ENCODE measurements at regions not wholly inside any gene's neighbourhood (a gene's known extent, or its start where the extent isn't known, plus 50 kb on each side); places are given as distances from the start of the nearest gene placed in this dataset.

- H3K9me3 Mint-ChIP-seq = no peaks in the 10 kb centered on the region
- H3K27ac Mint-ChIP-seq = no peak overlapping the region
- H3K27me3 Mint-ChIP-seq (ENCODE audit: low read depth) = peaks cover 21% of the 10 kb centered on the region
- DNase-seq (ENCODE audit: low spot score) = no peak
- peaks cover 3% of the 10 kb centered on the region for H3K4me1 Mint-ChIP-seq (ENCODE audit: low read depth)
- H3K4me3 Mint-ChIP-seq = no peak overlapping the region
- no peaks in the 10 kb centered on the region for H3K36me3 Mint-ChIP-seq (ENCODE audit: low read depth)
These were observed 269.4 kb downstream of the TLE3 start for GRCh38 chr15:69828181-69828828.

- Mint-ChIP-seq H3K4me1 (ENCODE audit: low read depth) (peaks cover 3% of the 10 kb centered on the region), H3K27ac (no peak overlapping the region), H3K9me3 (no peaks in the 10 kb centered on the region), H3K36me3 (ENCODE audit: low read depth) (no peaks in the 10 kb centered on the region), H3K4me3 (no peak overlapping the region), H3K27me3 (ENCODE audit: low read depth) (peaks cover 22% of the 10 kb centered on the region)
- no peak for DNase-seq (ENCODE audit: low spot score)
These were observed 267.7 kb downstream of the TLE3 start for GRCh38 chr15:69829974-69830373.

GRCh38 chr15:69830430-69830829, 267.3 kb downstream of the TLE3 start:
- Mint-ChIP-seq H3K36me3 (ENCODE audit: low read depth) (no peaks in the 10 kb centered on the region), H3K9me3 (no peaks in the 10 kb centered on the region), H3K4me3 (no peak overlapping the region), H3K27ac (no peak overlapping the region), H3K27me3 (ENCODE audit: low read depth) (peaks cover 17% of the 10 kb centered on the region), H3K4me1 (ENCODE audit: low read depth) (peaks cover 3% of the 10 kb centered on the region)
- no peak for DNase-seq (ENCODE audit: low spot score)

- DNase-seq (ENCODE audit: low spot score) = no peak
- peaks cover 3% of the 10 kb centered on the region for H3K4me1 Mint-ChIP-seq (ENCODE audit: low read depth)
- no peaks in the 10 kb centered on the region for H3K9me3 Mint-ChIP-seq
- H3K27me3 Mint-ChIP-seq (ENCODE audit: low read depth) = peaks cover 19% of the 10 kb centered on the region
- H3K27ac Mint-ChIP-seq = no peak overlapping the region
- H3K36me3 Mint-ChIP-seq (ENCODE audit: low read depth) = no peaks in the 10 kb centered on the region
- H3K4me3 Mint-ChIP-seq = no peak overlapping the region
These were observed 266.8 kb downstream of the TLE3 start for GRCh38 chr15:69830876-69831275.

GRCh38 chr15:69834267-69834666, 263.4 kb downstream of the TLE3 start:
- H3K36me3 Mint-ChIP-seq (ENCODE audit: low read depth) = no peaks in the 10 kb centered on the region
- H3K4me1 Mint-ChIP-seq (ENCODE audit: low read depth) = peaks cover 1% of the 10 kb centered on the region
- no peaks in the 10 kb centered on the region for H3K9me3 Mint-ChIP-seq
- no peak overlapping the region for H3K27ac Mint-ChIP-seq
- DNase-seq (ENCODE audit: low spot score) = no peak
- H3K27me3 Mint-ChIP-seq (ENCODE audit: low read depth) = peaks cover 10% of the 10 kb centered on the region
- H3K4me3 Mint-ChIP-seq = no peak overlapping the region

GRCh38 chr15:69834761-69835160, 263.0 kb downstream of the TLE3 start:
- no peak overlapping the region for H3K27ac Mint-ChIP-seq
- DNase-seq (ENCODE audit: low spot score) = no peak
- no peak overlapping the region for H3K4me3 Mint-ChIP-seq
- H3K36me3 Mint-ChIP-seq (ENCODE audit: low read depth) = no peaks in the 10 kb centered on the region
- no peaks in the 10 kb centered on the region for H3K9me3 Mint-ChIP-seq
- peaks cover 1% of the 10 kb centered on the region for H3K4me1 Mint-ChIP-seq (ENCODE audit: low read depth)
- H3K27me3 Mint-ChIP-seq (ENCODE audit: low read depth) = peaks cover 10% of the 10 kb centered on the region

GRCh38 chr15:69836048-69836447, 261.7 kb downstream of the TLE3 start:
- no peaks in the 10 kb centered on the region for H3K36me3 Mint-ChIP-seq (ENCODE audit: low read depth)
- peaks cover 1% of the 10 kb centered on the region for H3K4me1 Mint-ChIP-seq (ENCODE audit: low read depth)
- peaks cover 10% of the 10 kb centered on the region for H3K27me3 Mint-ChIP-seq (ENCODE audit: low read depth)
- no peak overlapping the region for H3K27ac Mint-ChIP-seq
- no peak overlapping the region for H3K4me3 Mint-ChIP-seq
- H3K9me3 Mint-ChIP-seq = no peaks in the 10 kb centered on the region
- no peak for DNase-seq (ENCODE audit: low spot score)

- no peaks in the 10 kb centered on the region for H3K9me3 Mint-ChIP-seq
- peaks cover 7% of the 10 kb centered on the region for H3K27me3 Mint-ChIP-seq (ENCODE audit: low read depth)
- H3K36me3 Mint-ChIP-seq (ENCODE audit: low read depth) = no peaks in the 10 kb centered on the region
- no peak for DNase-seq (ENCODE audit: low spot score)
- H3K4me1 Mint-ChIP-seq (ENCODE audit: low read depth) = peaks cover 1% of the 10 kb centered on the region
- H3K27ac Mint-ChIP-seq = no peak overlapping the region
- no peak overlapping the region for H3K4me3 Mint-ChIP-seq
These were observed 261.0 kb downstream of the TLE3 start for GRCh38 chr15:69836526-69837230.

- peaks cover 5% of the 10 kb centered on the region for H3K27me3 Mint-ChIP-seq (ENCODE audit: low read depth)
- H3K9me3 Mint-ChIP-seq = no peaks in the 10 kb centered on the region
- no peak overlapping the region for H3K27ac Mint-ChIP-seq
- H3K4me3 Mint-ChIP-seq = no peak overlapping the region
- no peak for DNase-seq (ENCODE audit: low spot score)
- no peaks in the 10 kb centered on the region for H3K36me3 Mint-ChIP-seq (ENCODE audit: low read depth)
- peaks cover 1% of the 10 kb centered on the region for H3K4me1 Mint-ChIP-seq (ENCODE audit: low read depth)
These were observed 259.4 kb downstream of the TLE3 start for GRCh38 chr15:69838338-69838737.

GRCh38 chr15:69838994-69839393, 258.7 kb downstream of the TLE3 start:
- Mint-ChIP-seq H3K4me1 (ENCODE audit: low read depth) (peaks cover 1% of the 10 kb centered on the region), H3K27ac (no peak overlapping the region), H3K4me3 (no peak overlapping the region), H3K36me3 (ENCODE audit: low read depth) (no peaks in the 10 kb centered on the region), H3K9me3 (no peaks in the 10 kb centered on the region), H3K27me3 (ENCODE audit: low read depth) (peaks cover 5% of the 10 kb centered on the region)
- no peak for DNase-seq (ENCODE audit: low spot score)

- Mint-ChIP-seq H3K27ac (no peak overlapping the region), H3K4me3 (no peak overlapping the region), H3K9me3 (no peaks in the 10 kb centered on the region), H3K36me3 (ENCODE audit: low read depth) (no peaks in the 10 kb centered on the region), H3K27me3 (ENCODE audit: low read depth) (peaks cover 11% of the 10 kb centered on the region), H3K4me1 (ENCODE audit: low read depth) (peaks cover 1% of the 10 kb centered on the region)
- no peak for DNase-seq (ENCODE audit: low spot score)
These were observed 256.4 kb downstream of the TLE3 start for GRCh38 chr15:69841113-69841828.

- Mint-ChIP-seq H3K27ac (no peak overlapping the region), H3K4me3 (no peak overlapping the region), H3K9me3 (no peaks in the 10 kb centered on the region), H3K27me3 (ENCODE audit: low read depth) (peaks cover 14% of the 10 kb centered on the region), H3K4me1 (ENCODE audit: low read depth) (peaks cover 1% of the 10 kb centered on the region), H3K36me3 (ENCODE audit: low read depth) (no peaks in the 10 kb centered on the region)
- DNase-seq (ENCODE audit: low spot score) = no peak
These were observed 254.9 kb downstream of the TLE3 start for GRCh38 chr15:69842851-69843250.

- Mint-ChIP-seq H3K4me3 (no peak overlapping the region), H3K27ac (no peak overlapping the region), H3K4me1 (ENCODE audit: low read depth) (peaks cover 1% of the 10 kb centered on the region), H3K27me3 (ENCODE audit: low read depth) (peaks cover 17% of the 10 kb centered on the region), H3K9me3 (no peaks in the 10 kb centered on the region), H3K36me3 (ENCODE audit: low read depth) (no peaks in the 10 kb centered on the region)
- no peak for DNase-seq (ENCODE audit: low spot score)
These were observed 254.3 kb downstream of the TLE3 start for GRCh38 chr15:69843276-69843899.

GRCh38 chr15:69843900-69844304, 253.8 kb downstream of the TLE3 start:
- H3K27ac Mint-ChIP-seq = no peak overlapping the region
- no peaks in the 10 kb centered on the region for H3K36me3 Mint-ChIP-seq (ENCODE audit: low read depth)
- H3K9me3 Mint-ChIP-seq = no peaks in the 10 kb centered on the region
- no peak for DNase-seq (ENCODE audit: low spot score)
- H3K27me3 Mint-ChIP-seq (ENCODE audit: low read depth) = peaks cover 19% of the 10 kb centered on the region
- no peaks in the 10 kb centered on the region for H3K4me1 Mint-ChIP-seq (ENCODE audit: low read depth)
- no peak overlapping the region for H3K4me3 Mint-ChIP-seq
